ENCODE measurements at regions not wholly inside any gene's neighbourhood (a gene's known extent, or its start where the extent isn't known, plus 50 kb on each side); places are given as distances from the start of the nearest gene placed in this dataset.

- no peak for TF ChIP-seq EZH2 (optimal IDR thresholded peaks at IDR 0.05; ENCODE audit: low read depth, low read length)
- no peak for TF ChIP-seq EZH2phosphoT487 (IDR thresholded peaks at IDR 0.05; ENCODE audit: low read length)
Measured at GRCh38 chr1:209291715-209292114, 291.8 kb upstream of the CAMK1G start.

All from MM.1S (cell line).